ENCODE measurements at regions not wholly inside any gene's neighbourhood (a gene's known extent, or its start where the extent isn't known, plus 50 kb on each side); places are given as distances from the start of the nearest gene placed in this dataset.

GRCh38 chr20:12733811-12734210 lies 275.0 kb upstream of the SPTLC3 start:
- H3K9me3 ChIP-seq (ENCODE audit: insufficient read depth, low read depth, low read length), result no peaks in the 10 kb centered on the region
- TF ChIP-seq EZH2 (IDR thresholded peaks at IDR 0.05; ENCODE audit: insufficient read depth, low read length), result no peak
- no peak for TF ChIP-seq CTCF (IDR thresholded peaks at IDR 0.05; ENCODE audit: insufficient read depth, low read depth, low read length)
- Mint-ChIP-seq H3K27ac (ENCODE audit: unreplicated experiment) (no peak overlapping the region), H3K9me3 (ENCODE audit: unreplicated experiment) (no peaks in the 10 kb centered on the region), H3K4me1 (ENCODE audit: low read depth, unreplicated experiment) (no peaks in the 10 kb centered on the region), H3K27me3 (ENCODE audit: low read depth, unreplicated experiment) (no peaks in the 10 kb centered on the region), H3K4me3 (ENCODE audit: unreplicated experiment) (no peak overlapping the region), H3K36me3 (ENCODE audit: low read depth, unreplicated experiment) (no peaks in the 10 kb centered on the region)
- no peak overlapping the region for H2AFZ ChIP-seq (ENCODE audit: low read depth, low read length)
- H3K27me3 ChIP-seq (ENCODE audit: insufficient read depth, low read length), result no peaks in the 10 kb centered on the region
- no peaks in the 10 kb centered on the region for H3K4me1 ChIP-seq (ENCODE audit: insufficient read depth, low read length)
- H3K9ac ChIP-seq (ENCODE audit: low read length), result no peak overlapping the region
- H3K27ac ChIP-seq (ENCODE audit: low read depth, low read length), result no peak overlapping the region
- no peaks in the 10 kb centered on the region for H3K36me3 ChIP-seq (ENCODE audit: insufficient read depth, low read length)
- H3K4me3 ChIP-seq (ENCODE audit: insufficient read depth, low read depth, low read length), result no peak overlapping the region
- H3K79me2 ChIP-seq (ENCODE audit: insufficient read depth, low read length), result no peaks in the 10 kb centered on the region
- H4K20me1 ChIP-seq (ENCODE audit: insufficient read depth, low read length), result no peaks in the 10 kb centered on the region
- FAIRE-seq, result no peak
- H3K4me2 ChIP-seq (ENCODE audit: low read length), result no peak overlapping the region
- DNase-seq (ENCODE audit: low read depth), result no peak

- H2AFZ ChIP-seq (ENCODE audit: low read depth, low read length), result no peak overlapping the region
- H3K27ac ChIP-seq (ENCODE audit: low read depth, low read length), result no peak overlapping the region
- no peak for TF ChIP-seq EZH2 (IDR thresholded peaks at IDR 0.05; ENCODE audit: insufficient read depth, low read length)
- TF ChIP-seq CTCF (IDR thresholded peaks at IDR 0.05; ENCODE audit: insufficient read depth, low read depth, low read length), result no peak
- no peak overlapping the region for H3K9ac ChIP-seq (ENCODE audit: low read length)
- Mint-ChIP-seq H3K36me3 (ENCODE audit: low read depth, unreplicated experiment) (no peaks in the 10 kb centered on the region), H3K27me3 (ENCODE audit: low read depth, unreplicated experiment) (no peaks in the 10 kb centered on the region), H3K4me1 (ENCODE audit: low read depth, unreplicated experiment) (no peaks in the 10 kb centered on the region), H3K4me3 (ENCODE audit: unreplicated experiment) (no peak overlapping the region), H3K9me3 (ENCODE audit: unreplicated experiment) (no peaks in the 10 kb centered on the region), H3K27ac (ENCODE audit: unreplicated experiment) (no peak overlapping the region)
- no peak overlapping the region for H3K4me2 ChIP-seq (ENCODE audit: low read length)
- no peaks in the 10 kb centered on the region for H3K36me3 ChIP-seq (ENCODE audit: insufficient read depth, low read length)
- no peaks in the 10 kb centered on the region for H4K20me1 ChIP-seq (ENCODE audit: insufficient read depth, low read length)
- H3K9me3 ChIP-seq (ENCODE audit: insufficient read depth, low read depth, low read length), result no peaks in the 10 kb centered on the region
- DNase-seq (ENCODE audit: low read depth) (no peak), FAIRE-seq (no peak)
- H3K4me3 ChIP-seq (ENCODE audit: insufficient read depth, low read depth, low read length), result no peak overlapping the region
- H3K27me3 ChIP-seq (ENCODE audit: insufficient read depth, low read length), result no peaks in the 10 kb centered on the region
- H3K79me2 ChIP-seq (ENCODE audit: insufficient read depth, low read length), result no peaks in the 10 kb centered on the region
- H3K4me1 ChIP-seq (ENCODE audit: insufficient read depth, low read length), result no peaks in the 10 kb centered on the region
Measured at GRCh38 chr20:12737497-12737896, 271.3 kb upstream of the SPTLC3 start.

GRCh38 chr20:12737900-12738299 lies 270.9 kb upstream of the SPTLC3 start:
- FAIRE-seq, result no peak
- Mint-ChIP-seq H3K4me3 (ENCODE audit: unreplicated experiment) (no peak overlapping the region), H3K36me3 (ENCODE audit: low read depth, unreplicated experiment) (no peaks in the 10 kb centered on the region)

More at GRCh38 chr20:12737900-12738299, 270.9 kb upstream of the SPTLC3 start:
- Histone ChIP-seq H3K9ac (ENCODE audit: low read length) (no peak overlapping the region), H3K4me3 (ENCODE audit: insufficient read depth, low read depth, low read length) (no peak overlapping the region), H3K27me3 (ENCODE audit: insufficient read depth, low read length) (no peaks in the 10 kb centered on the region), H3K27ac (ENCODE audit: low read depth, low read length) (no peak overlapping the region), H3K9me3 (ENCODE audit: insufficient read depth, low read depth, low read length) (no peaks in the 10 kb centered on the region), H3K4me2 (ENCODE audit: low read length) (no peak overlapping the region), H3K4me1 (ENCODE audit: insufficient read depth, low read length) (no peaks in the 10 kb centered on the region), H4K20me1 (ENCODE audit: insufficient read depth, low read length) (no peaks in the 10 kb centered on the region), H3K79me2 (ENCODE audit: insufficient read depth, low read length) (no peaks in the 10 kb centered on the region), H2AFZ (ENCODE audit: low read depth, low read length) (no peak overlapping the region), H3K36me3 (ENCODE audit: insufficient read depth, low read length) (no peaks in the 10 kb centered on the region)
- H3K27ac Mint-ChIP-seq (ENCODE audit: unreplicated experiment), result no peak overlapping the region
- H3K4me1 Mint-ChIP-seq (ENCODE audit: low read depth, unreplicated experiment), result no peaks in the 10 kb centered on the region
- no peaks in the 10 kb centered on the region for H3K9me3 Mint-ChIP-seq (ENCODE audit: unreplicated experiment)
- no peak for DNase-seq (ENCODE audit: low read depth)
- no peak for TF ChIP-seq CTCF (IDR thresholded peaks at IDR 0.05; ENCODE audit: insufficient read depth, low read depth, low read length)
- no peak for TF ChIP-seq EZH2 (IDR thresholded peaks at IDR 0.05; ENCODE audit: insufficient read depth, low read length)
- no peaks in the 10 kb centered on the region for H3K27me3 Mint-ChIP-seq (ENCODE audit: low read depth, unreplicated experiment)
